ENCODE measurements at regions not wholly inside any gene's neighbourhood (a gene's known extent, or its start where the extent isn't known, plus 50 kb on each side); places are given as distances from the start of the nearest gene placed in this dataset.
"Not testable (repeated sequence)": the region's sequence is repeated elsewhere in the genome, so short reads cannot be mapped to it uniquely, and the experiment has no call there.

DNA sequence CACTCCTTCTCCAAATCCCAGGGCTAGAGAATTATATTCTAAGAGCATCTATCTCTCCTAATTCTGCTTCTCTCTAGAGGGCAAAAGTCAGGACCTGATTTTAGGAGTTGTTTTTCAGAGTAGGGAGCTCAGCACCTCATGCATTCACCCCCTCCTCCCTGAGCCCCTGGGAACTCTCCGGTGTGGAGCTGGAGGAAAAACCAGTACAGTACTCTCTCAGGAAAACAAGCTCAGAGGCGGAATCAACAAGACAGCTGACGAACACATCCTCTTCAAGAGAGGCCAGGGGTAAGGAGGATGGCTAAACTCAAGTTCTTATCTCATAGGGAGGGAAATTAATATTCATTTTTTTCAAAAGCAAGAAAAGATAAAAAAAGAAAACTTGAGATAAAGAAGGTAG is 120.1 kb upstream of the CDYL start:
- no peak for DNase-seq (ENCODE audit: low read depth in 2 of 2)

- no peak for DNase-seq (ENCODE audit: low read depth in 2 of 2)
Measured at GRCh38 chr6:4655196-4656025, 120.8 kb upstream of the CDYL start.

DNA sequence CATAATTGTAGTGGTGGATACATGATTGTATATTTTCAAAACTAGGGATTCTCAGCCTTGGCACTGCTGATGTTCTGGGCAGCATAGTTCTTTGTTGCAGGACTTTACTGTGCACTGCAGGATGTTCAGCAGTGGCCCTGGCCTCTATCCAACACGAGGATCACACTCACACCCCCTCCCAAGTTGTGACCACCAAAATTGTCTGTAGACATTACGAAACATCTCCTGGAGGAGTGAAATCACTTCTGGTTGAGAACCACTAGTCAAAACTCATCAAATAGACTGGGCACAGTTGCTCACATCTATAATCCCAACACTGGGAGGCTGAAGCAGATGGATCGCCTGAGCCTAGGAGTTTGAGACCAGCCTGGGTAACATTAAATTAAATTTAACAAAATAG is 123.1 kb upstream of the CDYL start:
- DNase-seq (ENCODE audit: low read depth in 2 of 2): no peak

DNA sequence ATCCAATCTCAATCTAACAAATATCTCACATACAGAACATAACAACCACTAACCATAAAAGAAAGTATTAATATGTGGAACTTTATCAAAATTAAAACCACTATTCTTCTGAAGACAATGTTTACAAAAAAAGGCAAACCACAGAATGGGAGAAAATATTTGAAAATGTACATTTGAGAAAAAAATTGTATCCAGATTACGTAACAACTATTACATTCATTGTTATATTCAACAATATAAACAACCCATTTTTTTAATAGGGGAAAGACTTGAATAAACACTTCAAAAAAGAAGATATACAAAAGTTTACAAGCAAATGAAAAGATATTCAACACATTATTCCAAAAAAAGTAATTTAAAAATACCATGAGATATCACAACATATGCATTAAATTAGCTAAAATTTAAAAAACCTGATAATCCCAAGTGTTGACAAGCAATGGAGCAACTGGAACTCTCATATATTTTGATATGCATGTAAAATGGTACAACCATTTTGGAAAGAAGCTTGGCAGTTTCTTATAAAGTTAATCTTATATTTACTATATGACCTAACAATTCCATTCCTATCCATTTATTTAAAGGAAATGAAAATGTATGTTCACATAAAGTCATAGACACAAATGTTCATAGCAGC is 124.3 kb upstream of the CDYL start:
- no peak for DNase-seq (ENCODE audit: low read depth in 2 of 2)

GRCh38 chr6:4649728-4650127 is 126.5 kb upstream of the CDYL start:
- DNase-seq (ENCODE audit: low read depth in 2 of 2): peak; percentile 43 to 70

DNA sequence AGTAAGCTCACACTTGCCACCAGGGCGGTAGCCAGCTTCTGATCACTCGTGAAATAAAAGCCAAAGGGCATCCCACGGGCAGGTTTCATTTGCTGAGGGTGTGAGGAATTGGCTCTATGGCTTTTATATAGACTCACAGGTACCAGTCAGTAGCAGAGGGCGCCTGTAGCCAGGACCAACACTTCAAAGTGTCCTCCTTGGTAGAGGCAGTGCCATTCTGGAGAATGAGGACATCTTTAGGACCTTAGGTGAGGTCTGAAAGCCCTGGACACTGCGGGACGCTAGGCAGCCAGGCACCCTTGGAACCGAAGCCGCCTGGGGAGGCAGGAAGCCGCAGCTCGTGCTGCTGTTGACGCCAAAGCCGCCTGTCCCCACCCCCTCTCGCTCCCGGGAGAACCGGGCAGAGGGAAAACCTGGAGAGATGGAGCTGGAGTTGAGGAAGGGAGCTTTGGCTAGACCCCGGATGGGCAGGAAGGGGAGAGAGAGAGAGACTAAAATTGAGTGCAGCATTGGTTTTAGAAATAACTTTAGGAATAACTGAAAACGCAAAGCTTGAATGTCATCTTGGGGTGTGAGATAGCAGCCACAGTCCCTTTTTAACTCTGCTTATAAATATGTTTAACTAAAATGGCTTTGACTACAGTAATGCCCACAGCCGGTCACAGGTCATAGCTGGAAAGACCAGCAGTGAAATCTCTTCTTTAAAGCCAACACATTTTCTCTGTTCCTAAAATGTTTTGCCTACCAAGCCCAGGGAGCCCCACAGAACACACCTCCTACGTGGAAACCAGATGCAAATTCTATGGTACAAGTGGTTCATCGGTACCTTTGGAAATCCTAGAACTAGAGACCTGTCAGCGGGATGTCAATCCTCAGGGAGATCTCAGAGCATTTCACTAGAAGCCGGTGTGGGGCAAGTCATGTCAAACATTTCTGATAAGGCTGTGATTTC is 128.5 kb upstream of the CDYL start:
- DNase-seq (ENCODE audit: low read depth in 2 of 2): peak; percentile 58 to 75

DNA sequence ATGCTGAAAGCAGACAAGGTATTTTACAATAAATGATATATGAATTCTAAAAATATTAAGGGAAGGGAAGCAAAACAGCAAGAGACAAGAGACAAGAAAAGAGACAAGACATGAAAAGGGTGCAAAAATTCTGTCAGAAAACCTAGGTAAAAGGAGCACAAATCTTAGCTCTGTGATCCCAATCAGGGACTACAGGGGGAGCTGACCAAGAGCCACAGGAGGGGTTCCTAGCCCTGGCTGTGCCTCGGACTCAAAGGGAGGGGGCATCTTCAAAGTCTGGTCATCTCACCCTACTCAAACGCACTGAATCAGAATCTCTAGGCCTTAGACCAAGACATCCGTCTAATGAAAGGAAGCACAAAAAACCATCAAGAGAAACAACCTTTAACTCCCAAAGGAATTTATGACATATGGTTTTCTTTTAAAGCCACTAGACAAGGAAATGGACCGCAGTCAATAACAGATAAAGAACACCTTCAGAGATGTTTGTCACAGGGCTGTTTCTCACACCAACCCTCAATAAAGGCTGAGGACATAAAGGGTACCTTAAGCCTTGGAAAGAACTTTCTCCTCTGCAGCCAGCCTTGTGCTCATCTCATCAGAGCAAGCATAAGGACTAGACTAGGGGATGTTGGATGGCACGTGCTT is 130.4 kb upstream of the CDYL start:
- no peak for DNase-seq (ENCODE audit: low read depth in 2 of 2)

GRCh38 chr6:4644996-4645395 is 131.2 kb upstream of the CDYL start:
- DNase-seq (ENCODE audit: low read depth in 2 of 2): peak; percentile 72 to 75

GRCh38 chr6:4641461-4641860 is 134.7 kb upstream of the CDYL start:
- DNase-seq (ENCODE audit: low read depth in 2 of 2): no peak

DNA sequence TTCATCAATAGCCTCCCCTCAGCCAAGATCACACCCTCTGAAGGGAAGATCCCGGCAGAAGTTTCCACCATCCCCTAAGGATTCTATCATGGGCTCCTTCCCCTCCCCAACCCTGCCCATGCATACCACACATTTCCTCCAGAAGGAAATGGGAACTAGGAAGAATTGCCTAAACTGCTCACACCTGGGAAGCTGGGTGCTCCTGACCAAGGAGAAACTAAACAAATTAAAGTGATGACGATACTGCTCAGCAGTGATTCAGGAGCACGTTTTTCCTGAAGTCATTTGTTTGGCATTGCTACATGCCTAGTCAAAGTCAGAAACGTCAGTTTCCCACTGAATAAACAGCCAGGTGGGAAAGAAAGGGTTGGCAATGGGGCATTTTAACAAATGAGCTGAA is 136.1 kb upstream of the CDYL start:
- DNase-seq (ENCODE audit: low read depth in 2 of 2): peak; percentile 43 to 78

- no peak for DNase-seq (ENCODE audit: low read depth in 2 of 2)
Measured at GRCh38 chr6:4638641-4639040, 137.6 kb upstream of the CDYL start.

DNA sequence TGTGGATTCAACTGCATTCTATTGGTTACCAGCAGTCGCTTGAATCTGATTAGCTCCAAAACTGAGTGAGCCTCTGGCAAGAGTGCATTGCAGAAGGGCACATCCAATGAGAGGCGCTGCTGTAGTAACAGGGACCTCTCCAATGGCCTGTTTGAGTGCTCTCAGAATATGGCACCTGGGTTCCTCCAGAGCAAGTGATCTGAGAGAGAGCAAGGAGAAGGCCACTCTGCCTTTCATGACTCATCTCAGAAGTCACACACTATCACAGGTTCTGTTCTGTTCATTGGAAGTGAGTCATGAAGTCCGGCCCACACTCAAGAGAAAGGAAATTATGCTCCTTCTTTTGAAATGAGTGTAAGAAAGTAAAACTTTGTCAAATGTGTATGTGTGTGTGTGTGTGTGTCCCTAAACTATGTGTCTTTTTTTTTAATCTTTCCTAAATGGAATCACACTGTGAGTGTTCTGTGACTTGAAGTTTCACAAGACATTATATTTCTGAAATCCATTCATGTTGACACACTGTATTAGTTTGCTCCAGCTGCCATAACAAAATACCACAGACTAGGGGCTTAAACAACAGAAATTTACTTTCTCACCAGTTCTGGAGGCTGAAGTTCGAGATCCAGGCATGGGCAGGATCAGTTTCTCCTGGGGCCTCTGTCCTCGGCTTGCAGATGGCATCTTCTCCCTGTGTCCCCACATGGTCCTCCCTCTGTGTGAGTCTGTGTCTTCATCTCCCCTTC is 138.3 kb upstream of the CDYL start:
- peak in 1 of 2 donors; percentile 79 for DNase-seq (ENCODE audit: low read depth in 2 of 2)

DNA sequence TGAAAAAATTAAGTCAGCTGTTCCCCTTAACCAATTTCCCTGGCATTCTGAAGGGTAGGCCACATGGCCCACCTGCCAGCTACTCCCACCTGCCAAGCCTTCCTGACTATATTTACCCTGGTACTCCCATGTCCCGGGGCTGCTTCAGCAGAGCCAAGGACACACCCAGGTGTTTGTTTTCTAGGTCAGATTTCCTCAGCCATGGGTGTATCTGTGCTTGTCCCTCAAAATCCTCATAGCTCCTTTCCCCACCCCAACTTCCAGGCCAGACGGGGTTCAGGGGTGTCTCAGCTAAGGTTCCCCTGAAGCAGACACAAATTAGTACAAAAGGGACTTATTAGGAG is 139.4 kb upstream of the CDYL start:
- DNase-seq (ENCODE audit: low read depth in 2 of 2): no peak

- DNase-seq (ENCODE audit: low read depth in 2 of 2): no peak
Measured at GRCh38 chr6:4636191-4636880, 139.9 kb upstream of the CDYL start.

GRCh38 chr6:4635666-4636065 is 140.5 kb upstream of the CDYL start:
- no peak for DNase-seq (ENCODE audit: low read depth in 2 of 2)

- DNase-seq (ENCODE audit: low read depth in 2 of 2): no peak
Measured at GRCh38 chr6:4632421-4632820, 143.8 kb upstream of the CDYL start.

- not testable (repeated sequence) for DNase-seq (ENCODE audit: low read depth in 2 of 2)
Measured at GRCh38 chr6:4629789-4630188, 146.4 kb upstream of the CDYL start.

- no peak for DNase-seq (ENCODE audit: low read depth in 2 of 2)
Measured at GRCh38 chr6:4625557-4625956, 150.6 kb upstream of the CDYL start.

GRCh38 chr6:4624726-4625125 is 151.5 kb upstream of the CDYL start:
- no peak for DNase-seq (ENCODE audit: low read depth in 2 of 2)

Data from dermis microvascular lymphatic vessel endothelial cell (primary cell).